IMR-90 (cell line): ENCODE measurements at regions not wholly inside any gene's neighbourhood (a gene's known extent, or its start where the extent isn't known, plus 50 kb on each side); places are given as distances from the start of the nearest gene placed in this dataset.

ENCODE experiments used
- ATAC-seq: fragments of 200-7000 bp; cut with Tn5 transposase; 2 replicates; pipeline ENCODE4 v1.9.1; 2020; ENCODE audit warnings: low read depth, mild to moderate bottlenecking, moderate library complexity
- BruUV-seq: library from RNA; stranded (reverse); fragments of 400-500 nt; replicated peaks from 2 replicates; lab custom pipeline; 2021; lab: Mats Ljungman, UMichigan
- CTCF ChIA-PET: fragments of 300-600 bp; formaldehyde crosslinking; extraction: SDS; loops from one replicate; lab custom pipeline; 2021; ENCODE audit warnings: antibody characterized with exemption; lab: Yijun Ruan, JAX
- POLR2A ChIA-PET: fragments of 300-600 bp; sonication (Branson Sonifier 250); formaldehyde crosslinking; loops from one replicate; lab custom pipeline; 2022; ENCODE audit warnings: antibody characterized with exemption; ENCODE audit not compliant: unreplicated experiment; lab: Charles Lee
- DNase-seq: peaks from one replicate; pipeline ENCODE4 v3.0.0; 2013
- H2AFZ ChIP-seq: replicated peaks from 2 replicates; pipeline ENCODE3; 2013; ENCODE audit warnings: low read length, mild to moderate bottlenecking; ENCODE audit not compliant: poor library complexity
- H2AK5ac ChIP-seq: 2 replicates; pipeline ENCODE4 v1.6.1; 2013; ENCODE audit warnings: low read depth, low read length, inconsistent platforms
- H2AK9ac ChIP-seq: replicated peaks from 2 replicates; pipeline ENCODE3; 2013; ENCODE audit warnings: mild to moderate bottlenecking, low read depth, low read length, moderate library complexity; ENCODE audit not compliant: poor library complexity
- H2BK120ac ChIP-seq: 2 replicates; pipeline ENCODE4 v1.6.1; 2013; ENCODE audit warnings: low read depth, low read length, inconsistent platforms
- H2BK15ac ChIP-seq: 3 replicates; pipeline ENCODE4 v1.6.1; 2013; ENCODE audit warnings: low read depth, low read length, inconsistent platforms
- H2BK20ac ChIP-seq: 2 replicates; pipeline ENCODE4 v1.6.1; 2013; ENCODE audit warnings: low read depth, mild to moderate bottlenecking, inconsistent platforms, low read length, moderate library complexity
- H2BK5ac ChIP-seq: 2 replicates; pipeline ENCODE4 v1.6.1; 2013; ENCODE audit warnings: mild to moderate bottlenecking, low read depth, low read length, inconsistent platforms; ENCODE audit not compliant: poor library complexity, severe bottlenecking
- H3K14ac ChIP-seq: replicated peaks from 2 replicates; pipeline ENCODE4 v1.6.1; 2013; ENCODE audit warnings: low read depth, low read length, inconsistent platforms
- H3K18ac ChIP-seq: 2 replicates; pipeline ENCODE4 v1.6.1; 2013; ENCODE audit warnings: low read depth, low read length, control low read depth
- H3K23ac ChIP-seq: 2 replicates; pipeline ENCODE4 v1.6.1; 2013; ENCODE audit warnings: low read depth, low read length, inconsistent platforms
- H3K27ac ChIP-seq: 2 replicates; pipeline ENCODE4 v1.5.1; 2013; ENCODE audit warnings: mild to moderate bottlenecking, control low read depth, low read length; ENCODE audit not compliant: insufficient read depth
- H3K27me3 ChIP-seq: 2 replicates; pipeline ENCODE4 v1.6.1; 2013; ENCODE audit warnings: low read length; ENCODE audit not compliant: control insufficient read depth, insufficient read depth
- H3K36me3 ChIP-seq: 2 replicates; pipeline ENCODE4 v1.6.1; 2013; ENCODE audit warnings: low read length, mixed read lengths; ENCODE audit not compliant: control insufficient read depth, insufficient read depth
- H3K4ac ChIP-seq: 2 replicates; pipeline ENCODE4 v1.6.1; 2013; ENCODE audit warnings: low read depth, low read length, inconsistent platforms
- H3K4me1 ChIP-seq: 2 replicates; pipeline ENCODE4 v1.6.1; 2013; ENCODE audit warnings: low read length, mixed read lengths; ENCODE audit not compliant: control insufficient read depth, insufficient read depth
- H3K4me2 ChIP-seq: 2 replicates; pipeline ENCODE4 v1.6.1; 2013; ENCODE audit warnings: low read depth, mild to moderate bottlenecking, control low read depth, low read length, moderate library complexity
- H3K4me3 ChIP-seq: 2 replicates; pipeline ENCODE4 v1.5.1; 2013; ENCODE audit warnings: low read depth, mild to moderate bottlenecking, control low read depth, low read length, moderate library complexity; ENCODE audit not compliant: insufficient read depth
- H3K56ac ChIP-seq: 2 replicates; pipeline ENCODE4 v1.6.1; 2013; ENCODE audit warnings: low read length, inconsistent platforms; ENCODE audit not compliant: insufficient read depth; ENCODE audit errors: extremely low read depth
- H3K79me1 ChIP-seq, 2 experiments: 2 replicates each; pipeline ENCODE4 v1.6.1; 2013; ENCODE audit warnings: low read length in 2 of 2, inconsistent platforms in 1 of 2, low read depth in 1 of 2
- H3K9ac ChIP-seq: 2 replicates; pipeline ENCODE4 v1.6.1; 2013; ENCODE audit warnings: low read depth, low read length, control low read depth
- H3K9me1 ChIP-seq: 2 replicates; pipeline ENCODE4 v1.6.1; 2013; ENCODE audit warnings: low read length, inconsistent platforms; ENCODE audit not compliant: insufficient read depth
- H3K9me3 ChIP-seq: 2 replicates; pipeline ENCODE4 v1.6.1; 2013; ENCODE audit warnings: low read length; ENCODE audit not compliant: control insufficient read depth, insufficient read depth
- H4K20me1 ChIP-seq: 2 replicates; pipeline ENCODE4 v1.6.1; 2013; ENCODE audit warnings: low read length, inconsistent platforms; ENCODE audit not compliant: insufficient read depth
- H4K5ac ChIP-seq: 2 replicates; pipeline ENCODE4 v1.6.1; 2013; ENCODE audit warnings: mild to moderate bottlenecking, low read depth, low read length, control low read depth
- H4K8ac ChIP-seq, 2 experiments: 2 replicates each; pipeline ENCODE4 v1.6.1; 2013; ENCODE audit warnings: low read depth in 2 of 2, low read length in 2 of 2, control low read depth in 1 of 2, inconsistent platforms in 1 of 2
- H4K91ac ChIP-seq: 2 replicates; pipeline ENCODE4 v1.6.1; 2013; ENCODE audit warnings: low read depth, low read length, inconsistent platforms; ENCODE audit not compliant: insufficient read depth
- BHLHE40 ChIP-seq: fragments of 150-350 bp; IDR thresholded peaks from 2 replicates; pipeline ENCODE4 v1.6.1; 2016; ENCODE audit warnings: mild to moderate bottlenecking, low read depth, low read length
- CHD1 ChIP-seq: IDR thresholded peaks from 2 replicates; pipeline ENCODE4 v1.6.1; 2012; ENCODE audit warnings: low read depth, low read length, improper control_type of control experiment
- NFE2L2 ChIP-seq: fragments of 150-350 bp; IDR thresholded peaks from 2 replicates; pipeline ENCODE4 v1.6.1; 2016; ENCODE audit warnings: low read depth, mild to moderate bottlenecking, low read length
- POLR2A ChIP-seq: IDR thresholded peaks from 2 replicates; pipeline ENCODE4 v1.6.1; 2012; ENCODE audit warnings: mild to moderate bottlenecking, low read depth, low read length
- dilution Hi-C: fragments of 300-500 bp; cut with HindIII; formaldehyde crosslinking; loops from one replicate; pipeline ENCODE4 v1.14.3; 2018; ENCODE audit warnings: low sequenced_read_pairs; ENCODE audit not compliant: unreplicated experiment
- in situ Hi-C: fragments of 300-500 bp; cut with MboI; formaldehyde crosslinking; loops from 3 replicates; pipeline ENCODE4 v1.14.3; 2019; ENCODE audit warnings: low sequenced_read_pairs, inconsistent platforms, mixed read lengths
- intact Hi-C: fragments of 100-400 bp; cut with micrococcal nuclease; formaldehyde crosslinking; loops from 2 replicates; pipeline ENCODE4 v1.10.0; 2022

DNA sequence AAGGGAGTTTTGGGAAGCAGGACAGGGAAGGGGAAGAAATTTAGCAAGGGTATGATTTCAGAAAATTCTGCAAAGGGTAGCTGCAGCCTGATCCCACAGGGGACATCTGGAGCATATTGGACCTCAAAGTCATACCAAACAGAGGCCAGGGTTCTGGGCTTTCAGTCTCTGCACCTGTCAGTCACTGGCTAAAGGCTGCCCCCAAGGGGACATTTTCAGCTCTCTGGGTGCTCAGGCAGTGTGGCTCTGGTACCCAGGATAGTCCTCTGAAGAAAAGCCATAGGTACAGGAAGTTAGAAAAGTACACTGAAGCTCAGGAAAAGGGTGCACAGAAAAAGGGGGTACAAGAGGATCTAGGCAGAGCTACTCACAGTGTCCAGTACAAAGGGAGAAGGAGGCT is 149.2 kb downstream of the INSIG2 start:
- no peaks in the 10 kb centered on the region for H3K4me1 ChIP-seq

More for the DNA sequence above, 149.2 kb downstream of the INSIG2 start:
- in situ Hi-C loops (no loop called here), intact Hi-C loops (no loop called here), dilution Hi-C loops (no loop called here)
- H4K91ac ChIP-seq = no peak overlapping the region
- no peak overlapping the region for H3K4ac ChIP-seq
- ChIA-PET CTCF (no interaction called here), POLR2A (no interaction called here)
- DNase-seq = no peak
- H3K9me1 ChIP-seq = no peaks in the 10 kb centered on the region
- H2BK15ac ChIP-seq = no peak overlapping the region
- no peak overlapping the region for H3K9ac ChIP-seq
- no peaks in the 10 kb centered on the region for H3K36me3 ChIP-seq
- no peak overlapping the region for H3K23ac ChIP-seq
- no peaks in the 10 kb centered on the region for H3K27me3 ChIP-seq
- ATAC-seq = no peak
- H3K9me3 ChIP-seq = no peaks in the 10 kb centered on the region
- no peak overlapping the region for H2AFZ ChIP-seq
- BruUV-seq = no TSS peak
- H3K4me3 ChIP-seq = no peak overlapping the region
- H2BK5ac ChIP-seq = no peak overlapping the region
- no peak overlapping the region for H2BK20ac ChIP-seq
- no peak overlapping the region for H4K5ac ChIP-seq
- H3K14ac ChIP-seq = no peak overlapping the region
- H3K18ac ChIP-seq = no peak overlapping the region
- no peak overlapping the region for H3K4me2 ChIP-seq
- H3K56ac ChIP-seq = no peak overlapping the region
- H2AK9ac ChIP-seq = no peak overlapping the region
- H4K20me1 ChIP-seq = no peaks in the 10 kb centered on the region
- no peak overlapping the region for H3K27ac ChIP-seq
- H2BK120ac ChIP-seq = no peak overlapping the region
- H3K79me1 ChIP-seq = no peaks in the 10 kb centered on the region
- no peak overlapping the region for H4K8ac ChIP-seq
- TF ChIP-seq BHLHE40 = no peak
- no peak for TF ChIP-seq CHD1
- TF ChIP-seq NFE2L2 = no peak
- no peak for TF ChIP-seq POLR2A
- no peak overlapping the region for H2AK5ac ChIP-seq
